ENCODE measurements at regions not wholly inside any gene's neighbourhood (a gene's known extent, or its start where the extent isn't known, plus 50 kb on each side); places are given as distances from the start of the nearest gene placed in this dataset.
"Not testable (repeated sequence)": the region's sequence is repeated elsewhere in the genome, so short reads cannot be mapped to it uniquely, and the experiment has no call there.

DNA sequence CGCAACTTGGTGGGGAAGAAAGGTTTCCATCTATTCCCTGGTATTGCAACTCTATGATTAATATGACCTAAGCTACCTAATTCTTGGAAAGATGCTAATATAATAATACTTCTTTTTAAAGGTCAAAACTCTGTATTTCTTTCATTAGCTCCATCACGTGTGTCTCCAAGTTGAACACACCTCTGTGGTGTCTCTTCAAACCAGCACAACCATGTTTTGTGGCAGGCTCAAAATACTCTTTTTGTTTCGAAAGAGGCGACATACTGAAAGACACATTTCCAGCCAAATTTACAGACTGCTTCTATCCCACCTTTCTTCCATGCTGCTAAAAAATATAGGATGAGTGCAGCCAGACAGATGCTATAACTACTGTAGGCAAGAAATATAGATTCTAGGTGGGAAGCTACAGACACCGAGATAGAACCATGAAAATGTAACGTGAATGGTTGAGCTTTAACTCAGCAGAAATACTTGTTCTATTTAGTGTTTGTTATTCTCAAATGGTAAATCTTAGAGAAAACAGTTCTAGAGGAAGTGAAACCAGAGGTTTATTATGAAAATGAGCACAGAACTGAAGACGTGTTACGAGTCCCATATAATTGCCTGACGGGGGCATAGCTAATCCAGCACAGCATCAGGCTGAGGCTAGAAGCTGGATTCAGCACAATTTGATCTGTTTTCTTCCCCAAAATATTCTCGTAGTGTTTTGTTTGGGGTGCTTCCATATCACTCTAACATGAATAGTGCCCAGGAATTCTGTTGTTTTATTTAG is 991.5 kb upstream of the FANCL start:
- Histone ChIP-seq H3K27me3 (ENCODE audit: control insufficient read depth in 2 of 2, insufficient read depth in 2 of 2, low read length in 2 of 2) (no peaks in the 10 kb centered on the region), H3K27ac (ENCODE audit: low read depth, low read length) (no peak overlapping the region), H3K36me3 (ENCODE audit: control insufficient read depth in 2 of 3, insufficient read depth in 3 of 3, low read length in 3 of 3) (no peaks in the 10 kb centered on the region), H3K4me3 (ENCODE audit: low read length) (no peak overlapping the region), H3K4me1 (ENCODE audit: control insufficient read depth in 2 of 2, insufficient read depth in 2 of 2, low read length in 2 of 2) (no peaks in the 10 kb centered on the region), H3K9me3 (ENCODE audit: control insufficient read depth in 2 of 3, low read length in 3 of 3) (no peaks in the 10 kb centered on the region)
- intact Hi-C loops (cut with micrococcal nuclease), result no loop called here
- Mint-ChIP-seq H3K36me3 (no peaks in the 10 kb centered on the region), H3K9me3 (peaks cover 0 to 2% (median 0%) of the 10 kb centered on the region in 11 donors), H3K27ac (no peak overlapping the region), H3K4me3 (no peak overlapping the region), H3K4me1 (no peaks in the 10 kb centered on the region), H3K27me3 (no peaks in the 10 kb centered on the region)
- ChIA-PET POLR2A (no interaction called here), CTCF (no interaction called here)
- no peak for ATAC-seq
- no peak for DNase-seq

DNA sequence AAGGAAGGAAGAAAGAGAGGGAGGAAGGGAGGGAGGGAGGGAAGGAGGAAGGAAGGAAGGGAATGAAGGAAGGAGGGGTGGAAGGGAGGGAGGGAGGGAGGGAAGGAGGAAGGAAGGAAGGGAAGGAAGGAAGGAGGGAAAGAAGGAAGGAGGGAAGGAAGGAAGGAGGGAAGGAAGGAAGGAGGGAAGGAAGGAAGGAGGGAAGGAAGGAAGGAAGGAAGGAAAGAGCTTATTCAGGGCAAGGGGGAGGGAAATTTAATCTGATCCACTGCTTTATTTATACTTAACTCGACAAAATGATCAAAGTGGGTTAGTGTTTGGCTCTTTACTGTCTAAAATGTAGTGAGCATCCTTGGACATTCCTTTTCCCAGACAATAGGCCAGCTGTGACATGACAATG is 985.2 kb upstream of the FANCL start:
- intact Hi-C loops (cut with micrococcal nuclease); H3K27me3 Mint-ChIP-seq; H3K4me3 ChIP-seq (ENCODE audit: low read length); DNase-seq; H3K4me1 ChIP-seq (ENCODE audit: control insufficient read depth in 2 of 2, insufficient read depth in 2 of 2, low read length in 2 of 2); H3K27me3 ChIP-seq (ENCODE audit: control insufficient read depth in 2 of 2, insufficient read depth in 2 of 2, low read length in 2 of 2); H3K9me3 ChIP-seq (ENCODE audit: control insufficient read depth in 2 of 3, low read length in 3 of 3); H3K9me3 Mint-ChIP-seq; POLR2A ChIA-PET; H3K27ac Mint-ChIP-seq; H3K4me1 Mint-ChIP-seq; CTCF ChIA-PET; H3K36me3 Mint-ChIP-seq; H3K36me3 ChIP-seq (ENCODE audit: control insufficient read depth in 2 of 3, insufficient read depth in 3 of 3, low read length in 3 of 3); H3K27ac ChIP-seq (ENCODE audit: low read depth, low read length); ATAC-seq; H3K4me3 Mint-ChIP-seq: not testable (repeated sequence)

GRCh38 chr2:59223742-59224141 is 982.6 kb upstream of the FANCL start:
- DNase-seq (no peak), ATAC-seq (no peak)
- ChIA-PET CTCF (no interaction called here), POLR2A (no interaction called here)
- no peak overlapping the region for H3K4me3 ChIP-seq (ENCODE audit: low read length)
- H3K27me3 Mint-ChIP-seq, result peaks cover 0 to 11% (median 9%) of the 10 kb centered on the region in 5 donors
- H3K36me3 Mint-ChIP-seq, result no peaks in the 10 kb centered on the region
- H3K4me1 ChIP-seq (ENCODE audit: control insufficient read depth in 2 of 2, insufficient read depth in 2 of 2, low read length in 2 of 2), result no peaks in the 10 kb centered on the region
- no peaks in the 10 kb centered on the region for H3K4me1 Mint-ChIP-seq
- H3K9me3 Mint-ChIP-seq, result peaks cover 0 to 5% (median 0%) of the 10 kb centered on the region in 11 donors
- no peaks in the 10 kb centered on the region for H3K9me3 ChIP-seq (ENCODE audit: control insufficient read depth in 2 of 3, low read length in 3 of 3)
- no peak overlapping the region for H3K4me3 Mint-ChIP-seq
- intact Hi-C loops (cut with micrococcal nuclease), result no loop called here
- no peak overlapping the region for H3K27ac ChIP-seq (ENCODE audit: low read depth, low read length)
- H3K27me3 ChIP-seq (ENCODE audit: control insufficient read depth in 2 of 2, insufficient read depth in 2 of 2, low read length in 2 of 2), result no peaks in the 10 kb centered on the region
- no peak overlapping the region for H3K27ac Mint-ChIP-seq
- H3K36me3 ChIP-seq (ENCODE audit: control insufficient read depth in 2 of 3, insufficient read depth in 3 of 3, low read length in 3 of 3), result no peaks in the 10 kb centered on the region

DNA sequence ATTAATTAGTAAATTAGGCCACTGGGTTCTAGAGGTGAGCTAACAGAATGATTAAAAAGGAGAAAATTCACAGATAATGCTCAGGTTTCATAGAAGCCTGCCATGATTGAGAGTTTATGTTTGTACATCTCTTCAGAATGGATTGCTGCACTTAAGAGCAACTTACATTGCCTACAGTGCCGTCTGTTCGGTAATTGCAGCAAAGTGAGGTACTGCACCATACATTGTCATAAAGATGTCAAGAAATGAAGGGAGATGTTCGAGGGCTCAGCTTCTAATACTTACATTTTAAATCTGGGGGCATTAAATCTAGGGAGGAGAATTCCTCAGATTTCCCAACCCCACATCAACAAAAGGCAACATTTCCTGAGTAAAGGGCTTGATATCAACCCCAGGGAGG is 976.2 kb upstream of the FANCL start:
- no peak overlapping the region for H3K27ac Mint-ChIP-seq
- peaks cover 0 to 13% (median 4%) of the 10 kb centered on the region in 5 donors for H3K27me3 Mint-ChIP-seq
- Histone ChIP-seq H3K4me3 (ENCODE audit: low read length) (no peak overlapping the region), H3K4me1 (ENCODE audit: control insufficient read depth in 2 of 2, insufficient read depth in 2 of 2, low read length in 2 of 2) (no peaks in the 10 kb centered on the region), H3K36me3 (ENCODE audit: control insufficient read depth in 2 of 3, insufficient read depth in 3 of 3, low read length in 3 of 3) (no peaks in the 10 kb centered on the region), H3K27me3 (ENCODE audit: control insufficient read depth in 2 of 2, insufficient read depth in 2 of 2, low read length in 2 of 2) (no peaks in the 10 kb centered on the region), H3K27ac (ENCODE audit: low read depth, low read length) (no peak overlapping the region), H3K9me3 (ENCODE audit: control insufficient read depth in 2 of 3, low read length in 3 of 3) (no peaks in the 10 kb centered on the region)
- ChIA-PET POLR2A (no interaction called here), CTCF (no interaction called here)
- no peak overlapping the region for H3K4me3 Mint-ChIP-seq
- no peaks in the 10 kb centered on the region for H3K36me3 Mint-ChIP-seq
- peaks cover 0 to 5% (median 0%) of the 10 kb centered on the region in 11 donors for H3K9me3 Mint-ChIP-seq
- H3K4me1 Mint-ChIP-seq, result no peaks in the 10 kb centered on the region
- intact Hi-C loops (cut with micrococcal nuclease), result no loop called here
- no peak for DNase-seq
- ATAC-seq, result no peak

- ChIA-PET CTCF (no interaction called here), POLR2A (no interaction called here)
- no peaks in the 10 kb centered on the region for H3K4me1 Mint-ChIP-seq
- no peaks in the 10 kb centered on the region for H3K27me3 Mint-ChIP-seq
- Histone ChIP-seq H3K27me3 (ENCODE audit: control insufficient read depth in 2 of 2, insufficient read depth in 2 of 2, low read length in 2 of 2) (no peaks in the 10 kb centered on the region), H3K9me3 (ENCODE audit: control insufficient read depth in 2 of 3, low read length in 3 of 3) (no peaks in the 10 kb centered on the region), H3K27ac (ENCODE audit: low read depth, low read length) (no peak overlapping the region), H3K4me3 (ENCODE audit: low read length) (no peak overlapping the region), H3K4me1 (ENCODE audit: control insufficient read depth in 2 of 2, insufficient read depth in 2 of 2, low read length in 2 of 2) (no peaks in the 10 kb centered on the region), H3K36me3 (ENCODE audit: control insufficient read depth in 2 of 3, insufficient read depth in 3 of 3, low read length in 3 of 3) (no peaks in the 10 kb centered on the region)
- H3K9me3 Mint-ChIP-seq, result peaks cover 0 to 12% (median 0%) of the 10 kb centered on the region in 11 donors
- ATAC-seq (no peak), DNase-seq (no peak)
- no peak overlapping the region for H3K27ac Mint-ChIP-seq
- H3K36me3 Mint-ChIP-seq, result no peaks in the 10 kb centered on the region
- no peak overlapping the region for H3K4me3 Mint-ChIP-seq
- intact Hi-C loops (cut with micrococcal nuclease), result no loop called here
Observed at GRCh38 chr2:59206361-59206760, 965.2 kb upstream of the FANCL start.

- Histone ChIP-seq H3K27me3 (ENCODE audit: control insufficient read depth in 2 of 2, insufficient read depth in 2 of 2, low read length in 2 of 2) (no peaks in the 10 kb centered on the region), H3K36me3 (ENCODE audit: control insufficient read depth in 2 of 3, insufficient read depth in 3 of 3, low read length in 3 of 3) (no peaks in the 10 kb centered on the region), H3K27ac (ENCODE audit: low read depth, low read length) (no peak overlapping the region), H3K9me3 (ENCODE audit: control insufficient read depth in 2 of 3, low read length in 3 of 3) (peaks cover 0 to 3% (median 0%) of the 10 kb centered on the region in 3 experiments), H3K4me3 (ENCODE audit: low read length) (no peak overlapping the region), H3K4me1 (ENCODE audit: control insufficient read depth in 2 of 2, insufficient read depth in 2 of 2, low read length in 2 of 2) (no peaks in the 10 kb centered on the region)
- intact Hi-C loops (cut with micrococcal nuclease), result no loop called here
- no peaks in the 10 kb centered on the region for H3K27me3 Mint-ChIP-seq
- POLR2A ChIA-PET, result no interaction called here
- H3K9me3 Mint-ChIP-seq, result peaks cover 0 to 7% (median 0%) of the 10 kb centered on the region in 11 donors
- H3K4me1 Mint-ChIP-seq, result no peaks in the 10 kb centered on the region
- DNase-seq (no peak), ATAC-seq (no peak)
- H3K4me3 Mint-ChIP-seq, result no peak overlapping the region
- CTCF ChIA-PET, result no interaction called here
- H3K27ac Mint-ChIP-seq, result no peak overlapping the region
- H3K36me3 Mint-ChIP-seq, result no peaks in the 10 kb centered on the region
Observed at GRCh38 chr2:59204040-59204439, 962.9 kb upstream of the FANCL start.

DNA sequence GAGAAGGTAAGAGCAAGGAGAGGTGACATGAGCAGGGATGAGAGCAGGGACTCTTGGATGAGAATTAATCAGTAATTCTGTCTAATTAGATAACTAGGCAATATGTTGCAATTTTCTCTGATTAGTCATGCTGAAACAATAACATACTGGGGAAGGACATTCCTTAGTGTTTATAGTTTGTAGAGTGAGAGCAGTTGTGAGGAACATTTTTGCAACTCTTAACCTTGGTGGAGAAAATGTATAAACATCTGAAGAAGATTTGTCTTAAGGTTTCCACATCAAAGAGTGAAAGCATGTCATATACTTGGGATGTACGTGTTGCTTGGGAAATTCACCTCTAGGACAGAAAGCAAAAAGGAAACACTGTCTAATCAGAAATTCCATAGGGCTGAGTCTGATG is 955.4 kb upstream of the FANCL start:
- no peak for ATAC-seq
- H3K27ac Mint-ChIP-seq, result no peak overlapping the region

More for the DNA sequence above, 955.4 kb upstream of the FANCL start:
- no peak for DNase-seq
- ChIA-PET CTCF (no interaction called here), POLR2A (no interaction called here)
- no peak overlapping the region for H3K4me3 ChIP-seq (ENCODE audit: low read length)
- H3K9me3 ChIP-seq (ENCODE audit: control insufficient read depth in 2 of 3, low read length in 3 of 3), result peaks cover 0 to 4% (median 0%) of the 10 kb centered on the region in 3 experiments
- peaks cover 0 to 7% (median 0%) of the 10 kb centered on the region in 11 donors for H3K9me3 Mint-ChIP-seq
- H3K4me1 Mint-ChIP-seq, result no peaks in the 10 kb centered on the region
- no peaks in the 10 kb centered on the region for H3K4me1 ChIP-seq (ENCODE audit: control insufficient read depth in 2 of 2, insufficient read depth in 2 of 2, low read length in 2 of 2)
- no peaks in the 10 kb centered on the region for H3K27me3 ChIP-seq (ENCODE audit: control insufficient read depth in 2 of 2, insufficient read depth in 2 of 2, low read length in 2 of 2)
- no peak overlapping the region for H3K27ac ChIP-seq (ENCODE audit: low read depth, low read length)
- no peaks in the 10 kb centered on the region for H3K36me3 Mint-ChIP-seq
- H3K36me3 ChIP-seq (ENCODE audit: control insufficient read depth in 2 of 3, insufficient read depth in 3 of 3, low read length in 3 of 3), result no peaks in the 10 kb centered on the region
- H3K27me3 Mint-ChIP-seq, result peaks cover 0 to 10% (median 0%) of the 10 kb centered on the region in 5 donors
- intact Hi-C loops (cut with micrococcal nuclease), result no loop called here
- no peak overlapping the region for H3K4me3 Mint-ChIP-seq

Data from naive thymus-derived CD4-positive, alpha-beta T cell (primary cell).